HEK293T (cell line): ENCODE measurements at regions not wholly inside any gene's neighbourhood (a gene's known extent, or its start where the extent isn't known, plus 50 kb on each side); places are given as distances from the start of the nearest gene placed in this dataset.

Experiments
- CTCF ChIA-PET: fragments of 350-600 bp; formaldehyde crosslinking; extraction: SDS; loops from one replicate; lab custom pipeline; 2021; ENCODE audit warnings: antibody characterized with exemption, inconsistent platforms; lab: Yijun Ruan, JAX
- POLR2A ChIA-PET: fragments of 350-600 bp; formaldehyde crosslinking; extraction: SDS; loops from one replicate; lab custom pipeline; 2020; ENCODE audit warnings: antibody characterized with exemption, inconsistent platforms; lab: Yijun Ruan, JAX
- DNase-seq: peaks from one replicate; pipeline ENCODE4 v3.0.0; 2012; ENCODE audit warnings: mixed read lengths; ENCODE audit errors: extremely low spot score
- ARNT ChIP-seq: fragments of 450-650 bp; IDR thresholded peaks from 2 replicates; pipeline ENCODE4 v1.6.1; 2017; ENCODE audit warnings: mild to moderate bottlenecking
- BHLHE40 ChIP-seq: fragments of 450-650 bp; IDR thresholded peaks from 2 replicates; pipeline ENCODE4 v1.6.1; 2016; ENCODE audit warnings: mild to moderate bottlenecking, moderate library complexity, borderline replicate concordance
- CTBP1 ChIP-seq: fragments of 450-650 bp; IDR thresholded peaks from 2 replicates; pipeline ENCODE4 v1.6.1; 2016; ENCODE audit warnings: borderline replicate concordance
- ELF4 ChIP-seq: fragments of 450-650 bp; IDR thresholded peaks from 2 replicates; pipeline ENCODE4 v1.6.1; 2017; ENCODE audit warnings: antibody characterized with exemption
- FOXA1 ChIP-seq: fragments of 450-650 bp; IDR thresholded peaks from 2 replicates; pipeline ENCODE4 v1.6.1; 2016; ENCODE audit warnings: mild to moderate bottlenecking
- FOXK2 ChIP-seq: fragments of 450-650 bp; IDR thresholded peaks from 2 replicates; pipeline ENCODE4 v1.6.1; 2016; ENCODE audit warnings: mild to moderate bottlenecking
- FOXM1 ChIP-seq: fragments of 450-650 bp; IDR thresholded peaks from 2 replicates; pipeline ENCODE4 v1.6.1; 2017; ENCODE audit warnings: mild to moderate bottlenecking, borderline replicate concordance
- HDGF ChIP-seq: fragments of 450-650 bp; IDR thresholded peaks from 2 replicates; pipeline ENCODE4 v1.6.1; 2017; ENCODE audit warnings: antibody characterized with exemption, borderline replicate concordance
- L3MBTL2 ChIP-seq: fragments of 450-650 bp; conservative IDR thresholded peaks from 2 replicates; pipeline ENCODE4 v1.6.1; 2016; ENCODE audit warnings: mild to moderate bottlenecking
- LEF1 ChIP-seq: fragments of 450-650 bp; IDR thresholded peaks from 2 replicates; pipeline ENCODE4 v1.6.1; 2017; ENCODE audit warnings: mild to moderate bottlenecking, borderline replicate concordance
- NFRKB ChIP-seq: fragments of 450-650 bp; IDR thresholded peaks from 2 replicates; pipeline ENCODE4 v1.6.1; 2016; ENCODE audit warnings: mild to moderate bottlenecking, moderate library complexity
- SP1 ChIP-seq: fragments of 450-650 bp; IDR thresholded peaks from 2 replicates; pipeline ENCODE4 v1.6.1; 2017
- SUZ12 ChIP-seq: fragments of 450-650 bp; IDR thresholded peaks from 2 replicates; pipeline ENCODE4 v1.6.1; 2016; ENCODE audit warnings: mild to moderate bottlenecking
- TARDBP ChIP-seq: fragments of 450-650 bp; IDR thresholded peaks from 2 replicates; pipeline ENCODE4 v1.6.1; 2016
- ZNF384 ChIP-seq: fragments of 450-650 bp; IDR thresholded peaks from 2 replicates; pipeline ENCODE4 v1.6.1; 2016
- TF ChIP-seq, protein P1 (sequence below): fragments of 450-650 bp; IDR thresholded peaks from 2 replicates; pipeline ENCODE4 v1.6.1; 2016

DNA sequence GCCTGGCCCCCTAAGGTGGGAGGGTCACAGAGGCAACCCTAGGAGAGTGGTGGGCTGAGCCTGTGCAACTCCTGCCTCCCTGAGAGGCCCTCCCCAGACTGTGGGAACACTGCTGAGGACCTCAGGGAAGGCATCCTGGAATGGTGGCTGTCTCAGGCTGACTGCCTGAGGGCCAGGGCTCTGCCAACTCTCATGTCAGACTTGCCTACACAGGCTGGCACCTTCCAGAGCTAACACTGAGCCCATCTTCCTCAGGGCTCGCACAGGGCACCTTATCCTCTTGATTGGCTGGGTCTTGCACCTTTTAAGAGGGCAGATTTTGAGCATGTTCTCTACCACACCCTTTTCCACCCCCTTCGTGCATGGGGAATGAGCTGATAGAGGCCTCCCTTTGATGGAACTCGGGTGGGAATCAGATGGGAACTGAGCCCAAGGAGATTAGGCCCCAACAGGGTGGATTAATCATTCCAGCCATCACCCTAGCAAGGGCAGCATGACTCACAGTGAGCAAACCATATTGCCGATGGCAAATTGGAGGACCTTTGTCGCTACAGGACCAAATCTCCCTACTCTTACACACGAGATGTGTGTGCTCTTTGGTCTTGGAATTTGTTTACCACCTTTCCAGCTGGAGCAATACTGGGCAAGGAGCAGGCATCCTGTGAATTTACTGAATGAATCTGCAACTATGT is 702.8 kb downstream of the VRK1 start:
- no peak for TF ChIP-seq BHLHE40
- POLR2A ChIA-PET: no interaction called here
- no peak for DNase-seq
- CTCF ChIA-PET: no interaction called here

DNA sequence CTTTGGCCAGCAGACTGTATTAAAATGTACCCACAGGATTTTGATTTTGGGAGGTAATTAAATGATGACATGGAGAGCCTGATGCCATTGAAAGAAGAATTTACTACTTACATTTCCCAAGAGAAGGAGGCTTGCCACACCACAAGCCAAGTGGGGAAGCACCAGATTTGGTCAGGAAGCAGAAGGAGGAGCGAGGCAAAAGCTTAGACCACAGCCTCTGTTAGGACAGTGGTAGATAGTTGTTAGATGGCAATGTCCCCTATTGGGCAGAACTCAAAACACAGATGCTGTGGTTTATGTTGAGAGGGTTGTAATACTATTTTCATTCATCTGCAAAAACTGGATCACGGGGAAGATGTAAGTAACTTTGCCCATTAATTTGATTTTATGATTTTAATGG is 709.4 kb downstream of the VRK1 start:
- TF ChIP-seq L3MBTL2 (no peak), FOXK2 (no peak), BHLHE40 (no peak), SP1 (no peak), SUZ12 (no peak)
- TF ChIP-seq, protein P1, sequence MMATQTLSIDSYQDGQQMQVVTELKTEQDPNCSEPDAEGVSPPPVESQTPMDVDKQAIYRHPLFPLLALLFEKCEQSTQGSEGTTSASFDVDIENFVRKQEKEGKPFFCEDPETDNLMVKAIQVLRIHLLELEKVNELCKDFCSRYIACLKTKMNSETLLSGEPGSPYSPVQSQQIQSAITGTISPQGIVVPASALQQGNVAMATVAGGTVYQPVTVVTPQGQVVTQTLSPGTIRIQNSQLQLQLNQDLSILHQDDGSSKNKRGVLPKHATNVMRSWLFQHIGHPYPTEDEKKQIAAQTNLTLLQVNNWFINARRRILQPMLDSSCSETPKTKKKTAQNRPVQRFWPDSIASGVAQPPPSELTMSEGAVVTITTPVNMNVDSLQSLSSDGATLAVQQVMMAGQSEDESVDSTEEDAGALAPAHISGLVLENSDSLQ: no peak
- POLR2A ChIA-PET: no interaction called here
- no peak for DNase-seq
- CTCF ChIA-PET: no interaction called here

DNA sequence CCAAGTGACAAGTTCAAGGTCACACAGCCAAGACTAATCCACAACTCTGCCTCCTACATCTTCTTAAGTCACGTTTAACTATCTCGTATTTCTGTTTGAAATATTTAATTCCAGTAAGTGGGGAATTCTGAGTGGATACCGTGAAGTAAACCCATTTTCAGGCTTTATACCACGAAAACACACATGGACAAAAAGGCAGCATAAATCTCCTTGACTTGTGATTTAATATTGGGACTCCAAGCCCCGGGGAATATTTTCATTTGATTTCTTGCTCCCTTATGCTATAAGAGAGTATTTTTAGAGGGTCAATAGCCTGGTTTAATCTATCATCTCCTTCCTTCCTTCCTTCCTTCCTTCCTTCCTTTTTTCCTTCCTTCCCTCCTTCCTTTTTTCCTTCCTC is 716.7 kb downstream of the VRK1 start:
- TF ChIP-seq ELF4 (no peak), ARNT (no peak), TARDBP (no peak), SUZ12 (no peak), FOXM1 (no peak), FOXA1 (no peak), SP1 (no peak), HDGF (no peak), ZNF384 (no peak)
- TF ChIP-seq, protein P1: no peak
- ChIA-PET CTCF (no interaction called here), POLR2A (no interaction called here)
- DNase-seq: no peak

DNA sequence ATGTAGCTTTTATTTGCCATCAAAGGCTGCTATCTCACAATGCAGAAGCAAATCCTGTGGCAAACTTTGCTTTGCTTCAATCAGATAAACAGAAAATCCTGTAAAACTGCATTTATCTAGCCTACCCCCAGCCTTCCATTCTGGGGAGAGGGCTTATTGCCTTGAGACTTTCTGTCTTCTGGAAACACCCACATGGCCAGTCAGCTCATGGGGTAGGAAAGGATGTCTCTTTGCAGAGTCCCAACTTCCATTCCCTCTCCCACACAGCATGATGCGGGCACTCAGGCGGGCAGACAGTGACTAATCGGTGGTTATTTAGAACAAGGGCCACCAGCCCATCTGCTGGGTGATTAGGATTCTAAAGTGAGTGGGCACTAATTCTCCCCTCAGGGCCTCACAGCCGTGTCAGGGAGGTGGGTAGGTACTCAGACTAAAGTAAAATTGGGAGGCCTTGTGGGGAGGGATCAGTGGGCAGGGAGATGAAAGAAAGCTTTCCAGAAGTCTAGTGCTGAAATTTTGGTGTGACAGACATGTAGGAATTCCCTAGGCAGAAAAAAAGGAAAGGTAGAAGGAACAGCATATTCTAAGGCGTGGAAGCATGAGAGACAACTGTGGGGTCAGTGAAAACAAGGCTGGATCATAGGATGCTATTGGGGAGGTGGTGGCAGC is 720.5 kb downstream of the VRK1 start:
- DNase-seq: no peak
- no peak for TF ChIP-seq LEF1
- TF ChIP-seq CTBP1: no peak
- TF ChIP-seq BHLHE40: no peak
- TF ChIP-seq FOXK2: no peak
- TF ChIP-seq SUZ12: no peak
- TF ChIP-seq FOXM1: no peak
- TF ChIP-seq ARNT: no peak
- TF ChIP-seq SP1: no peak
- TF ChIP-seq TARDBP: no peak
- no peak for TF ChIP-seq ELF4
- no peak for TF ChIP-seq HDGF
- TF ChIP-seq NFRKB: no peak
- TF ChIP-seq L3MBTL2: no peak
- no peak for TF ChIP-seq ZNF384
- no peak for TF ChIP-seq FOXA1
- POLR2A ChIA-PET: no interaction called here
- CTCF ChIA-PET: no interaction called here

DNA sequence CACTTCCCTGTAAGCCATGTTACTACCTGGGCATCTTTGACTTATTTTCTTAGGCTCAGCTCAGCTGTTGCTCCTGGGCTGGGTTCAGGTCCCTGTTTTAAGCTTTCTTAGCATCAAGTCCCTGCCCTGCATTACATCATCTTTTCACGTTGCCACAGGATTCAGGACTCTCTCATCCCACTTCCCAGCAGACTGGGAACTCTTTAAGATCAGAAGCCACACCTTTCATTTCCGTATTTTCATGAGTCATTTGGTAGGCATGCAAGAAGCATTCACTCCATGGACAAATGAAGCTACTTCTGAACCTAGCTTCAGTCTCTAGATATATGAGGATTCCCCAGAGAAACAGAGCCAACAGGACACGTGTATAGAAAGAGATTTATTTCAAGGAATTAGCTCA is 726.8 kb downstream of the VRK1 start:
- TF ChIP-seq LEF1: no peak
- no peak for TF ChIP-seq HDGF
- TF ChIP-seq CTBP1: no peak
- TF ChIP-seq NFRKB: no peak
- no peak for TF ChIP-seq FOXM1
- TF ChIP-seq FOXK2: no peak
- TF ChIP-seq TARDBP: no peak
- TF ChIP-seq, protein P1: no peak
- TF ChIP-seq SUZ12: no peak
- TF ChIP-seq SP1: no peak
- no peak for TF ChIP-seq FOXA1
- no peak for TF ChIP-seq ARNT
- no peak for TF ChIP-seq L3MBTL2
- no peak for TF ChIP-seq ELF4
- POLR2A ChIA-PET: no interaction called here
- DNase-seq: no peak
- CTCF ChIA-PET: no interaction called here

DNA sequence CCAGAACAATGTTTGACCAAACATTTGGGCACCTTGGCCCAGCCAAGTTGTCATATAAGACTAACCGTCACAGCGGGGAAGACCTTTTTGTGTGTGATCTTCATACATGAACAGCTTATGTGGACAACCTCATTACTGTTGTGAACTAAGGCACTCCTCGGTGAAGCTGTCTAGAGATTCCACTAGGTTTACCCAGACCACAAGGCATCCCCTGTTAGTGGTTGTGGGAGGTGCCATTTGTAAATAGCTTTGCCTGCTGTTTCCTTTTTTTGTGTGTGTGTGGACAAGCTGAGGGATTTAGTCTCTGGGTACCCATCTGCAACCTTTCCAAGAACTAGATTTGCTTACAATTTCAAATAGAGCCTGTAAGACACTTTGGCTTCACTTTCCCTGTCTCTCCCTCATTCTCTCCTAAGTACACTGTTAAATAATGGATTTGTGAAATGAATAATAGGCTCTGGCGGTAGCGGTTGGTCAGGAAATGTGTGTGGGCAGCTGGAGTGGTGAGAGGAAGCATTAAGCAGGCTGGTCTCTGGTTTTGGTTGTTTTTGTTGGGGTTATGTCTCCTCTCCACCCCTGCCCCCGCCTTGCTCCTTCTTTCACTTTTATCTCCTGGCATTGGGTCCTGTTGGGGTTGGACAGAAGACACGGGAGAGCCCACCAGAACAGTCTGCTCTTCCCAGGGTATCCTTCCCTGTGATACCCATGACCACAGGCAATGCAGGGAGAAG is 727.6 kb downstream of the VRK1 start:
- POLR2A ChIA-PET: no interaction called here

More for the DNA sequence above, 727.6 kb downstream of the VRK1 start:
- CTCF ChIA-PET: no interaction called here
- TF ChIP-seq NFRKB (no peak), BHLHE40 (no peak), FOXA1 (no peak), ZNF384 (no peak), SP1 (no peak), FOXM1 (no peak), CTBP1 (no peak), ARNT (no peak)
- no peak for DNase-seq
